C4-2B (cell line): ENCODE measurements at regions not wholly inside any gene's neighbourhood (a gene's known extent, or its start where the extent isn't known, plus 50 kb on each side); places are given as distances from the start of the nearest gene placed in this dataset.

ENCODE experiments used
- ZFX ChIP-seq: fragments of 450-650 bp; IDR thresholded peaks from 2 replicates; pipeline ENCODE4 v1.6.1; 2017
- TF ChIP-seq, protein P1 (sequence below): fragments of 450-650 bp; conservative IDR thresholded peaks from 2 replicates; pipeline ENCODE4 v1.5.1; 2017; ENCODE audit warnings: mild to moderate bottlenecking

DNA sequence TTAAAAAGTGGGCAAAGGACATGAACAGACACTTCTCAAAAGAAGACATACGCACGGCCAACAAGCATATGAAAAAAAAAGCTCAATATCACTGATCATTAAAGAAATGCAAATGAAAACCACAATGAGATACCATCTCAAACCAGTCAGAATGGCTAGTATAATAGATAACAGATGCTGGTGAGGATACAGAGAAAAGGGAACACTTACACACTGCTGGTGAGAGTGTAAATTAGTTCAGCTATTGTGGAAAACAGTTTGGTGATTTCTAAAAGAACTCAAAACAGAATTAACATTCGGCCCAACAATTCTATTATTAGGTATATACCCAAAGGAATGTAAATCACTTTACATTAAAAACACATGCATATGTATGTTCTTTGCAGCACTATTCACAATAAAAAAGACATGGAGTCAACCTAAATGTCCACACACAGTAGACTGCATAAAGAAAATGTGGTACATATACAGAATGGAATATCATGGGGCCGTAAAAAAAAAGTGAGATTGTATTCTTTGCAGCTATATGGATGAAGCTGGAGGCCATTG lies 1569.0 kb downstream of the OLFM4 start:
- TF ChIP-seq, protein P1, sequence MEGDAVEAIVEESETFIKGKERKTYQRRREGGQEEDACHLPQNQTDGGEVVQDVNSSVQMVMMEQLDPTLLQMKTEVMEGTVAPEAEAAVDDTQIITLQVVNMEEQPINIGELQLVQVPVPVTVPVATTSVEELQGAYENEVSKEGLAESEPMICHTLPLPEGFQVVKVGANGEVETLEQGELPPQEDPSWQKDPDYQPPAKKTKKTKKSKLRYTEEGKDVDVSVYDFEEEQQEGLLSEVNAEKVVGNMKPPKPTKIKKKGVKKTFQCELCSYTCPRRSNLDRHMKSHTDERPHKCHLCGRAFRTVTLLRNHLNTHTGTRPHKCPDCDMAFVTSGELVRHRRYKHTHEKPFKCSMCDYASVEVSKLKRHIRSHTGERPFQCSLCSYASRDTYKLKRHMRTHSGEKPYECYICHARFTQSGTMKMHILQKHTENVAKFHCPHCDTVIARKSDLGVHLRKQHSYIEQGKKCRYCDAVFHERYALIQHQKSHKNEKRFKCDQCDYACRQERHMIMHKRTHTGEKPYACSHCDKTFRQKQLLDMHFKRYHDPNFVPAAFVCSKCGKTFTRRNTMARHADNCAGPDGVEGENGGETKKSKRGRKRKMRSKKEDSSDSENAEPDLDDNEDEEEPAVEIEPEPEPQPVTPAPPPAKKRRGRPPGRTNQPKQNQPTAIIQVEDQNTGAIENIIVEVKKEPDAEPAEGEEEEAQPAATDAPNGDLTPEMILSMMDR: no peak
- no peak for TF ChIP-seq ZFX
